Ishikawa (cell line): ENCODE measurements at regions not wholly inside any gene's neighbourhood (a gene's known extent, or its start where the extent isn't known, plus 50 kb on each side); places are given as distances from the start of the nearest gene placed in this dataset.

Experiments
- CEBPB ChIP-seq: IDR thresholded peaks from 2 replicates; pipeline ENCODE4 v1.6.1; 2012
- CREB1 ChIP-seq: IDR thresholded peaks from 2 replicates; pipeline ENCODE4 v1.6.1; 2012; ENCODE audit warnings: low read depth
- EGR1 ChIP-seq: IDR thresholded peaks from 2 replicates; pipeline ENCODE4 v1.6.1; 2012
- EP300 ChIP-seq: IDR thresholded peaks from 2 replicates; pipeline ENCODE4 v1.6.1; 2012; ENCODE audit warnings: borderline replicate concordance
- FOXM1 ChIP-seq: IDR thresholded peaks from 2 replicates; pipeline ENCODE4 v1.6.1; 2012; ENCODE audit warnings: low read depth, borderline replicate concordance
- NFIC ChIP-seq: IDR thresholded peaks from 2 replicates; pipeline ENCODE4 v1.6.1; 2012
- RAD21 ChIP-seq: IDR thresholded peaks from 2 replicates; pipeline ENCODE4 v1.6.1; 2012; ENCODE audit warnings: low read depth
- TAF1 ChIP-seq: IDR thresholded peaks from 2 replicates; pipeline ENCODE4 v1.6.1; 2012; ENCODE audit warnings: low read depth, mild to moderate bottlenecking
- TCF12 ChIP-seq: IDR thresholded peaks from 2 replicates; pipeline ENCODE4 v1.6.1; 2012; ENCODE audit warnings: low read depth
- TEAD4 ChIP-seq: IDR thresholded peaks from 2 replicates; pipeline ENCODE4 v1.6.1; 2012
- YY1 ChIP-seq: IDR thresholded peaks from 2 replicates; pipeline ENCODE4 v1.6.1; 2012; ENCODE audit warnings: low read depth
- ZBTB7A ChIP-seq: IDR thresholded peaks from 2 replicates; pipeline ENCODE4 v1.6.1; 2012; ENCODE audit warnings: low read depth
- TF ChIP-seq, protein P1 (sequence below): IDR thresholded peaks from 2 replicates; pipeline ENCODE4 v1.6.1; 2012
- TF ChIP-seq, protein P2 (sequence below): IDR thresholded peaks from 2 replicates; pipeline ENCODE4 v1.6.1; 2012
- TF ChIP-seq, protein P3 (sequence below): IDR thresholded peaks from 2 replicates; pipeline ENCODE4 v1.6.1; 2012; ENCODE audit warnings: low read depth, mild to moderate bottlenecking

DNA sequence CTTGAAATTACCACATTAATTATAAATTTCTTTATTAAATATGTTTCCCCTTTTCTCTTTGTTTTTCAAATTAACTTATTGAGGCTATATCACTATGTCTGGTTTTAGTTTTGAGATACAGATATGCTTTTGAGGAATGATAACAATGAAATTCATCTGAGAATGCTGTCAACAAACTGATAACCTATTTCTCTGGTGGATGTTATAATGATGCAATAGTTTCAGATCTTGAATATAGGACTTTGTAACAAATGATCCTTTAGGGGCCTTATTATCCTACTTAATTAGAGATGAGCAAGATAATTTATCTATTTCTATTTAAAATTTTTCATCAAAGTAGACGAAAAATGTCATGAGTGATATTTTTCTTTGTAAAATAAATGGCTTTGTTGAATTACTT is 123.7 kb downstream of the MAGEB17 start:
- TF ChIP-seq, protein P1, sequence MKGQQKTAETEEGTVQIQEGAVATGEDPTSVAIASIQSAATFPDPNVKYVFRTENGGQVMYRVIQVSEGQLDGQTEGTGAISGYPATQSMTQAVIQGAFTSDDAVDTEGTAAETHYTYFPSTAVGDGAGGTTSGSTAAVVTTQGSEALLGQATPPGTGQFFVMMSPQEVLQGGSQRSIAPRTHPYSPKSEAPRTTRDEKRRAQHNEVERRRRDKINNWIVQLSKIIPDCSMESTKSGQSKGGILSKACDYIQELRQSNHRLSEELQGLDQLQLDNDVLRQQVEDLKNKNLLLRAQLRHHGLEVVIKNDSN, result no peak
- no peak for TF ChIP-seq EGR1
- no peak for TF ChIP-seq CEBPB
- TF ChIP-seq TCF12, result no peak
- TF ChIP-seq, protein P2, sequence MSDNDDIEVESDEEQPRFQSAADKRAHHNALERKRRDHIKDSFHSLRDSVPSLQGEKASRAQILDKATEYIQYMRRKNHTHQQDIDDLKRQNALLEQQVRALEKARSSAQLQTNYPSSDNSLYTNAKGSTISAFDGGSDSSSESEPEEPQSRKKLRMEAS, result no peak

DNA sequence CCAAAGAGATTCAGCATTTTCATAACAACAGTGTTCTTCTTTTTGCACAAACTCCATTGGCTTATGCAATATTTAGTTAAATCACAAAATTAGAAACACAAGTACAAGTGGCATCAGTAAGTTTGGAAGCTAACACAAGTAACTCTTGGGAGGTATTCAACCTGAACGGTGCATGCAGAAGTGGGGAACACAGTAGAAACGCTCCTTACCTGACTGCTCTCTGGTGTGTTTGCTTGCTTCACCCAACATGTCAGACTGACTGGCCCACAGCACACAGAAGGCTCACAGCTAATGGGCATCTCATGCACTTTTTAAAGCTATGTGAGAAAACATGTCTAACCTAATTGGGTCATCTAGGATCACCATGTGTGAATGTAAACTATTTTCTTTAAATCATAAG is 133.6 kb downstream of the MAGEB17 start:
- TF ChIP-seq YY1, result no peak
- no peak for TF ChIP-seq CEBPB
- no peak for TF ChIP-seq NFIC
- TF ChIP-seq EGR1, result no peak
- no peak for TF ChIP-seq EP300
- TF ChIP-seq, protein P1, result no peak
- TF ChIP-seq ZBTB7A, result no peak

DNA sequence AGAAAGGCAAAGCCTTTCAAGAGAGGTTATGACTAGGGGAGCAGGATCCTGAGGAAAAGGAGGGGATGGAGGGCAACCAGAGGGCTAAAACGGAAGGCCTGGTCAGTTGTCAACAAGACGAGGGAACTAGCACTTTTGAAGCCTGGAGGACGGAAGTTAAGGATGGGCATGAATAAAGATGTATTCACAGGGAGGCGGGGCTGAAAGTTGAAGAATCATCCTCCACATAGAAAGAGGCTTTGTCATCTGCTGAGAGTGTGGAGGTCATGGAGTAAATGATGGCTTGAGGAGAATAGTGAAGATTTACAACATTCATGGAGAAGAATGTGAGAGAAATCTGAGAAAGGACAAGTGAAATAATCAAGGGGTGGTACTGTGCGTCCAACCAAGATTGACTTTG is 137.5 kb downstream of the MAGEB17 start:
- TF ChIP-seq CREB1, result no peak
- TF ChIP-seq, protein P1, result no peak
- TF ChIP-seq, protein P2, result no peak
- no peak for TF ChIP-seq CEBPB
- no peak for TF ChIP-seq RAD21
- TF ChIP-seq YY1, result no peak
- TF ChIP-seq FOXM1, result no peak
- no peak for TF ChIP-seq EGR1
- no peak for TF ChIP-seq TAF1
- no peak for TF ChIP-seq NFIC
- TF ChIP-seq EP300, result no peak
- TF ChIP-seq, protein P3, sequence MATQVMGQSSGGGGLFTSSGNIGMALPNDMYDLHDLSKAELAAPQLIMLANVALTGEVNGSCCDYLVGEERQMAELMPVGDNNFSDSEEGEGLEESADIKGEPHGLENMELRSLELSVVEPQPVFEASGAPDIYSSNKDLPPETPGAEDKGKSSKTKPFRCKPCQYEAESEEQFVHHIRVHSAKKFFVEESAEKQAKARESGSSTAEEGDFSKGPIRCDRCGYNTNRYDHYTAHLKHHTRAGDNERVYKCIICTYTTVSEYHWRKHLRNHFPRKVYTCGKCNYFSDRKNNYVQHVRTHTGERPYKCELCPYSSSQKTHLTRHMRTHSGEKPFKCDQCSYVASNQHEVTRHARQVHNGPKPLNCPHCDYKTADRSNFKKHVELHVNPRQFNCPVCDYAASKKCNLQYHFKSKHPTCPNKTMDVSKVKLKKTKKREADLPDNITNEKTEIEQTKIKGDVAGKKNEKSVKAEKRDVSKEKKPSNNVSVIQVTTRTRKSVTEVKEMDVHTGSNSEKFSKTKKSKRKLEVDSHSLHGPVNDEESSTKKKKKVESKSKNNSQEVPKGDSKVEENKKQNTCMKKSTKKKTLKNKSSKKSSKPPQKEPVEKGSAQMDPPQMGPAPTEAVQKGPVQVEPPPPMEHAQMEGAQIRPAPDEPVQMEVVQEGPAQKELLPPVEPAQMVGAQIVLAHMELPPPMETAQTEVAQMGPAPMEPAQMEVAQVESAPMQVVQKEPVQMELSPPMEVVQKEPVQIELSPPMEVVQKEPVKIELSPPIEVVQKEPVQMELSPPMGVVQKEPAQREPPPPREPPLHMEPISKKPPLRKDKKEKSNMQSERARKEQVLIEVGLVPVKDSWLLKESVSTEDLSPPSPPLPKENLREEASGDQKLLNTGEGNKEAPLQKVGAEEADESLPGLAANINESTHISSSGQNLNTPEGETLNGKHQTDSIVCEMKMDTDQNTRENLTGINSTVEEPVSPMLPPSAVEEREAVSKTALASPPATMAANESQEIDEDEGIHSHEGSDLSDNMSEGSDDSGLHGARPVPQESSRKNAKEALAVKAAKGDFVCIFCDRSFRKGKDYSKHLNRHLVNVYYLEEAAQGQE, result no peak
- no peak for TF ChIP-seq TEAD4

DNA sequence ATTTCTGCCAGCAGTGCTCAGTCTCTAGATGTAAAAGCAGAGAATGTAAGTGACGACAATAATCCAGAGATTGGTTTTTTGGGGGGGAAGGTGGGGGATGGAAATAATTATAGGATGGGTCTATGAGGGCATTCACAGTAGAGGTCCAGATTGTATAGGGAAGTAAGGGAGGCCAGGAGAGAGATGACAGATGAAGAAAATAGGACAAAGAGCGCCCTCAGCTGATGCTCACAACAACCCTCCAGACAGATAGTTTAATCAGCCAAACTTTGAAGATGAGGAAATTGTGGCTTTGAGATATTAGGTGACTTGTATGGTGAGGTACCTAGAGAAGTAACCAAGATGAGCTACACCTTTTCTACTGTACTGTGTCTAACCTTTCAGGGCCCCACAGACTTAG is 137.9 kb downstream of the MAGEB17 start:
- no peak for TF ChIP-seq YY1
- no peak for TF ChIP-seq FOXM1
- TF ChIP-seq, protein P2, result no peak
- TF ChIP-seq TEAD4, result no peak

DNA sequence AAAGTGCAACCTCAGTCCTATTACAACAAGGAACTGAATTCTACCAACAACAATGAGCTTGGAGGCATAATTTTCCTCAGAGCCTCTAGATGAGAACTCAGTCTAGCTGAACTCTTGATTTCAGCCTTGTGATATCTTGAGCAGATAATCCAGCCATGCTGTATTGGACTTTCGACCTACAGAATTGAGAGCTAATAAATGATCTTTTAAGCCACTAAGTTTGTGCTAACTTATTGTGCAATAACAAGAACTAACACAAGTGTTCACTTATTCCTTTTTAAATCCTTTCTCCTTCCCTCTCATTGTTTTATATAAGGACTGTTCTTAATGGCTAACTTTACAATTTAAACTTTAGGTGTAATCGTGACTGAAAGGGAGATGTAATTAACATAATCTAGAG is 140.7 kb downstream of the MAGEB17 start:
- TF ChIP-seq TAF1 (no peak), FOXM1 (no peak), TEAD4 (no peak), CEBPB (no peak), EP300 (no peak), ZBTB7A (no peak), EGR1 (no peak), RAD21 (no peak)
- TF ChIP-seq, protein P1, result no peak

DNA sequence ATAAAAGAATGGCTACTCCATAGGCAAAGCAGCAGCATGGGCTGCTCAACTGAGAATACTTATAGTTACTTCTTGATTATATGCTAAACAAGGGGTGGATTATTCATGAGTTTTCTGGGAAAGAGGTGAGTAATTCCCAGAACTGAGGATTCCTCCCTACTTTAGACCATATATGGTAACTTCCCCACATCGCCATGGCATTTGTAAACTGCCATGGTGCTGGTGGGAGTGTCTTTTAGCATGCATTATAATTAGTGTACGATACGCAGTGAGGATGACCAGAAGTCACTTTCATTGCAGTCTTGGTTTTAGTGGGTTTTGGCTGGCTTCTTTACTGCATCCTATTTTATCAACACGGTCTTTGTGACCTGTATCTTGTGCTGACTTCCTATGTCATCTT is 141.5 kb downstream of the MAGEB17 start:
- TF ChIP-seq YY1, result no peak
- TF ChIP-seq, protein P3, result no peak
- TF ChIP-seq NFIC, result no peak
- no peak for TF ChIP-seq EGR1
- TF ChIP-seq, protein P1, result no peak
- TF ChIP-seq RAD21, result no peak
- TF ChIP-seq CEBPB, result no peak
- TF ChIP-seq TAF1, result no peak
- TF ChIP-seq CREB1, result no peak
- no peak for TF ChIP-seq FOXM1
- no peak for TF ChIP-seq TCF12
- no peak for TF ChIP-seq EP300
- TF ChIP-seq TEAD4, result no peak
- TF ChIP-seq, protein P2, result no peak
- no peak for TF ChIP-seq ZBTB7A
